ENCODE measurements at regions not wholly inside any gene's neighbourhood (a gene's known extent, or its start where the extent isn't known, plus 50 kb on each side); places are given as distances from the start of the nearest gene placed in this dataset.

DNA sequence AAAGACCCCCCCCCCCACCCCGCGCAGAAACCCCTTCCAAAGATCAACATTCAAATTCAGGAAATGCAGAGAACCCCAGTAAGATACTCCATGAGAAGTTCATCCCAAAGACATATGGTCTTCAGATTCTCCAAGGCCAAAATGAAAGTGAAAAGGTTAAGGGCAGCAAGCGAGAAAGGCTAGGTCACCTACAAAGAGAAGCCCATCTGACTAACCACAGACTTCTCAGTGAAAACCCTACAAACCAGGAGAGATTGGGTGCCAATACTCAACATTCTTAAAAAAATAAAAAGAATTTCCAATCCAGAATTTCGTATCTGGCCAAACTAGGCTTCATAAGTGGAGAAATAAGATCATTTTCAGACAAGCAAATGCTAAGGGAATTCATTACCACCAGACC, 175.2 kb downstream of the RND3 start:
- no peak for DNase-seq (ENCODE audit: low spot score)

DNA sequence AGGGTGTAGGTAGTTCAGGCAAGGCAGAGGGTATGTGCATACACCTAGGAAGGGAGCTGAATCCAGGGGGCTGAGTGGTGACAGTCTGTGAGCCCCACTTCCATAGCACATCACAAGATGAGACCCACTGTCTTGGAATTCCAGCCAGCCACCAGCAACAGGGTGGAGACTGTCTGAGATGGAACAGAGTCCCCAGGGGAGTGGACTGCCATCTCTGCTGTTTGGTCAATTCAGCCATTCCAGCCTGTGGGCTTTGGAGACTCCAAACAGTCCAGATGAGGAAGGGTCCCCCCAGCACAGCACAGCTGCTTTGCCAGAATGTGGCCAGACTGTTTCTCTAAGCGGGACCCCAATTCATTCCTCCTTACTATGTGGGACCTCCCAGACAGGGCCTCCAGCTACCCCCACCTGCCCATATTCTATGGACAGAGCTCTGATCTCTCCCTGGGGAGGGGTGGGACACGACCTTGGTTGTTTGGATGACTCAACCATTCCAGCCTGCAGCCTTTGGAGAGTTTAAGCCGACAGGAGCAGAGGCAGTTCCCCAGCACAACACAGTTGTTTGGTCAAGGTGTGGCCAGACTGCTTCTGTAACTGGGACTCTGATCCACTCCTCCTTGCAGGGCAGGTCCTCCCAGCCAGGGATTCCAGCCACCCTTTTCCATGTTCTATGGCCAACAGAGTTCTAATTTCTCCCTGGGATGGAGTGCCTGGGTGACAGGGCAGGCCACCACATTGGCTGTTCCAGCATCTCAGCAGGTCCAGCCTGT, 178.0 kb downstream of the RND3 start:
- DNase-seq (ENCODE audit: low spot score), result no peak

DNA sequence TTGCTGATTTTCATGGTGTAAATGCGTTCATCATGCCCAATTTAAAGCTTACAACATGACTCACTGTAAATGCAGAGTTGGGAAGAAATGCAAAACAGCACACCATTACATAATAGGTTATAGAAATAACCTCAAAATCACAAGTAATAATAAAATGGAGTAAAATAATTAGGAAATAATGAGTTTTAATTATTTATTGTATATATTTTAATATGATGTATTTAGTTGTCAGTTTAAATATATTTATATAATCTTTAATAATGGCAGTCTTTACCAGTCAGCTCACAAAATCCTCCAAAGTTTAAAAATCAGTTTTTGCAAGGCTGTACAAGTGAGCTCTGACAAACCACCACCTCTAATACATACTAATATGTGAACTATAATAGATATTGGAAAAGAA, 180.2 kb downstream of the RND3 start:
- no peak for DNase-seq (ENCODE audit: low spot score)

DNA sequence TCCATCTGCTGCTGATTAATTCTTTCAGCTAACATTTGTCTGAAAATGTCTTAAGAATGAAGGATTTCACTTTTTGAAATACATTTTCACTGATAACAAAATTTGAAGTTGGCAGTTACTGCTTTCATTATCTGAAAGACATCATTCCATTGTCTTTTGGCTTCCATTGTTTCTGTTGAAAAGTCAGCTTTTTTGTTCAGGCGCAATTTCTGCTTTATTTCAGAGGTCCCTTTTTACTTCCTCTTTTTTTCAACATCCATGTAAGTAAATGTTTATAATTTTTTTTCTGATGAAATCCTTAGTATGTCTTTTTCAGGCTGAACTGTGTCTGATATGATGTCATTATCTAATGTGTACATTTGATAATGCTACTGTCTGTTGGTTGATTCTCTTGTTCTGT, 184.2 kb downstream of the RND3 start:
- DNase-seq (ENCODE audit: low spot score), result no peak

DNA sequence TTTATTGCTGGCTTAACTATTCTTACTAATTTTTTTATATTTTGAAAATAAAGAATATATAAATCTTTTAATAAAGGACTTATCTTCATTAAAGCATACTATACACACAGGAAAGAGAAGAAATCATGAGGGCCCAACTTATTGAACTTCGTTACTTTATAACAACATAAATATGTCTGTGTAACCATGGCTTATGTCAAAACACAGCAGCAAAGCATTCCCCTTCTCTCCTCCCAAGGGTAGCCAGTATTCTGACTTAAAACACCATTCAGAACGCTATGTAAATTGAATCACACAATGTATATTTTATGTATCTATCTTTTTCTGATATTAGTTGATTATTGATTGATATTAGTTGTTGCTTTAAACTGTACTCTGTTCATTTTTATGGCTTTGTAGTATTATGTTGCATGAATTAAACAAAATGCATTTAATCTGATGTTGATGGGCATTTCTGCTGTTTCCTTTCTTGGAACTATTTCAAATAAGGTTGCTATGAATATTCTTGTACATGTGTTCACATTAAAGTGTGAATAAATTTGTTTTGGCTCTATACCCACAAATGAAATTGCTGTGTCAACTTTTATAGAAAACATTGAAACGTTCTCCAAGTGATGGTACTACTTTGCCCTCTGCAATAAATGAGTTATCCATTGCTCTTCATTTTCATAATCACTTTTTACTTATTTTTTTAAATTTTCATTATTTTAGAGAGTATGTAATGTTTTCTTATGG, 188.7 kb downstream of the RND3 start:
- no peak for DNase-seq (ENCODE audit: low spot score)

DNA sequence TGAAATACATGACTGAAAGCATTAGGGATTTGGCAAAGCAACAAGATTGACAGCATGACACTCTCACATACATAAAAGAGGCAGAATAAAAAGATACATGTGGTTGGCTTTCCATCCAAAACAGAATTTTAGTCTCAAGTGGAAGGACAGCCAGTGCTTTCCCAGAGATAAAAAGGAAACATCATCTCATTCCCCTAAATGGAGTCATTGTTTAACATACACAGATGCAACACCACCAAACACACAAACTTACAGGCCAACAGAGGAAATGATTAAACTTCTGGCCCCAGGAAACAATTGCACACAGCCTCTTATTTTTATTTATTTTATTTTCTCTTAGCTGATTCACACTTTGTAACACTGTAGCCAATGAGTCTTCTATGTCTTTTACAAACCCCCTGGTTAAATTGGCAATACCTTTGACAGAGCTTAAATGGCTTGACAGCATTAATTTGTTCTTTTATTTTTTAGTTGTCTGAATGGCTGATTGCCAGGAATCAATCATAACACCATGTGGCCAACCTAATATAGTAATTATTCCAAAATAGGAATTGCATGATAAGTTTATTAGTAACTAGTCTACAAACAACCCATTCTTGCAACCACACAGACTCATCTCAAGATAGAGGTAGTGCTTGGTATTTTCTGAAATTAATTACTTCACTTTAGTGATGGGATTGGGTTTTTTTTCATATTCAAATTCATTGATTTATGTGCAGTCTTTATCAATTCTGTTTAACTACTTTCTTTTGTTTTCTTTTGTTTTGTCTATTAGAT, 190.5 kb downstream of the RND3 start:
- no peak for DNase-seq (ENCODE audit: low spot score)

DNA sequence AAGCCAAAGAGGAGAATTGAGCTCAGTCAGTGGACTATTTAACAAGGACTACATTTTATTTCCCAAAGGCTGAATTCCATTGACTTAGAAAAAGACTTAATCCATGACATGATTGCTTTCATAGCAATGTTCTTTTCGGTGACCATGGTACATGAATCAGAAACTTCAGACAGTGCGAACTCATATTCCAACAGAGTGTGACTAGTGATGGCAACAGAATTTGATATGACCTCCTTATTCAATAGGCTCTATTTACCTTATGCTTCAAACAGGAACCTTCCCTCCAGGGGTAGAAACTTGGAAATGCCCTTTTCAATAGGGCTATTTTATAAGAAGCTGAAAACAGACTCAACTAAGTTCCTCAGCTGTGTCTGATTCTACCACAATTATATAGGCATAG, 191.9 kb downstream of the RND3 start:
- no peak for DNase-seq (ENCODE audit: low spot score)

DNA sequence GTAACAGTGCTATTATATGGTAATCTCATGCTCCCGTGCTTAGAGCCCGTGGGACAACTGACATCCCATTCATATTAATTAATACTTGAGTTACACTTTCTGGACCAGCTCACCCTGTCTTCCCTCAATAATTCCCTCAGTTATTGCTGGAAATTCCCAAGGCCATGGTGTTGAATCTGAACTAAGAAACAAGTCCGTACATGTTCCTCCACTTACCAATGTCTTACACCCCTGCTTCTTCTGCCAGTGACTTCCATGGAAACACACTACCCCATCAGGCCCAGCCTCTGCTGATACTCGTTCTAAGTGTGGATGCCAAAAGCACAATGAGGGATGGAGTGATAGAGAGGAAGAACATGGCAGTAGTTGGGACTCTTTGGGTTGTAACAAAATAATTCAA, 193.7 kb downstream of the RND3 start:
- no peak for DNase-seq (ENCODE audit: low spot score)

DNA sequence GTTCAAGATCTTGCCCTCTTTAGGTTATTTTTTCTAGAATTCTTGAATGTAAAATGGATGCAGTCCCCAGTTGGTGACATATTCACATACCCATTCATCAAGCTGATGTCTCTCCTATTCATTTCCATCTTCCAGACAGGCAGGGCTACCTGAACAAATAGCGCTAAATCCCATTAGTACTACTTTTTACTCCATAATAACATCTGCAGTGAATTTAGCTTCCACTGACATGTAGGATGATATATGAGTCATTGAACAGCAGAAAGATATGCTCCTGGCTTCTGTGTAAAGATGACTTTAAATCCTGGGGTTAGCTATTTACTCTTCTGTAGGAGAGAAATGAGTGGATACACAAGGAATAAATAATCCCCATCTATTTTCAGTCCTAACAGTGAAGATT, 194.7 kb downstream of the RND3 start:
- DNase-seq (ENCODE audit: low spot score), result no peak

DNA sequence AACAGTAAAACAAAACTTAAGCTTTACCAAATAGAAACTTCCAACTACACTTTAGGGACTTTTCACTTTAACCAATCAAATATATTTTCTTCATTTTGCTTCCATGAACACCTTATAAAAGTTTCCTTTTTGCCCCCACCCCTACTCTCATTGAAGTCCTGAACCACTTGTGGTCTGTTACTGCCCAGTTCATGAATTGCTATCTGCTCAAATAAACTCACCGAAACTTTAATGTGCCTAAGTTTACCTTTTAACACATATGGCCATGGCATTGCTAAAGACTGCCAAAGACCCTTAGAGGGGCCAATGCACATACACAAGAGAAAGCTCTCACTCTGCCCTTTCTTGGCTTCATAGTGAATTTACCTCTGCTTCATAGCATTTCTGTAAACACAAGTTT, 195.3 kb downstream of the RND3 start:
- DNase-seq (ENCODE audit: low spot score), result no peak

DNA sequence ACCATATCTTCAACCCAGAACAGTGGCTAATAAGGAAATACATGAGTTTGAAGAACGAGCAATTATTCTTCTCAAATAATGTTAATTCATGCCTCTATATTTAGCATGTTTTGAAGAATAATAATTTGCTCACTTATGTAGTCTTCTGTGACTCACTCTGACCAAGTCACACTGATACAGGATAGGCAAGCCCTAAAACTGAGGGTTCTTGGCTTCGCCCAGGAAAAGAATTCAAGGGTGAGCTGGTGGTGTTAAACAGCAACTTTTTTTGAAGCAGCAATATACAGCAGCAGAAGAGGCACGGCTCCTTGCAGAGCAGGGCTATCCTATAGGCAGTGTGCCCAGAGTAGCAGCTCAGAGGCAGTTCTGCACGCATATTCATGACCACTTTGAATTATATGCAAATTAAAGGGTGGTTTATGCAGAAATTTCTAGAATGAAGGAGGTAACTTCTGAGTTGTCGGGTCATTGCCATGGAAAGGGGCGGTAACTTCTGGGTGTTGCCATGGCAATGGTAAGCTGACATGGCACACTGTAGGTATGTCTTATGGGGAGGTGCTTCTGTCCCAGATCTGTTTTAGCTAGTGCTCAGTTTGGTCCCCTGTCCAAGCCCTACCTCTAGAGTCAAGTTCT, 200.6 kb downstream of the RND3 start:
- DNase-seq (ENCODE audit: low spot score), result no peak

DNA sequence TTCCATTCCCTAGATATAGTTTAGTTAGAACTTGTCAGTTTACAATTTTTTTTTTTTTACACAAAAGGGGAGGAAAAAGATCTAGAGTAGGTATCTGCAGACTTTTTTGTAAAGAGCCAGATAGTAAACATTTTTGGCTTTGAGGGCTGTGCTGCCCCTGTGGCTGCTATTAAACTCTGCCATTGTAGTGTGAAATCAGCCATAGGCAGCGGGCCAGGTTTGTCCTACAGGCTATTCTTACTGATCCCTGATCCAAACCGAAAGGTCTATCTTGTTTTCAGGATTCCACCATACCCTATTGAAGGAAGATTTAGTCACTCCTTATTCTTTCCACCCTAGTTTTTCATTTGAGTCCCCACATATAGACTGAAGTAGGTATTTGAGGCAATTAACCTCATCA, 203.4 kb downstream of the RND3 start:
- DNase-seq (ENCODE audit: low spot score), result no peak

DNA sequence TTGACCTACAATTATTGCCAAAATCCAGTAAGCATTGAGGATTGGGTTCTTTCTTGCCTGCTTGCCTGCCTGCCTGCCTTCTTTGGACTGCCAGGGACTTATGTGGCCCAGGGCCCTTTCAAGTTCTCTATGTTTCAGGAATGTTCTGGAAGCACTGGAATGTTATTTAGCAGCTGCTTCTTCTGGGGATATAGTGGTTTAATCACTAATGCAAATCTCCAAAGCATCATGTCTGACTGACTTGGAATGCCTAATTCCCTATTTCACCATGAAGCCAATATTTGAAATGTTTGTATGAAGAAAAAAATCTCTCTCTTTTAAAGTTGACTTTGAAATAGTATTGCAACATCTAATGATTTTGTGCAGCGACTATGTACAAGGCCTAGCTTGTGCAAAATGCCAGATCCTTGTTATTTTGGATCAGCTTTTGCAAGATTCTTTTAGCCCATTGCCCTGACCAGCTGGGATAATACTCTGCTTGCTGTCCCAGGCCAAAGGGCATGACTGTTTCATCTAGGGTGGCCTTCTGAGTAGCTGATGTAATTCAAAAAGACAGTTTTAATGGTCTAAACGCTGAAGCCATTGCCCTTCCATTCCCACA, 204.6 kb downstream of the RND3 start:
- no peak for DNase-seq (ENCODE audit: low spot score)

DNA sequence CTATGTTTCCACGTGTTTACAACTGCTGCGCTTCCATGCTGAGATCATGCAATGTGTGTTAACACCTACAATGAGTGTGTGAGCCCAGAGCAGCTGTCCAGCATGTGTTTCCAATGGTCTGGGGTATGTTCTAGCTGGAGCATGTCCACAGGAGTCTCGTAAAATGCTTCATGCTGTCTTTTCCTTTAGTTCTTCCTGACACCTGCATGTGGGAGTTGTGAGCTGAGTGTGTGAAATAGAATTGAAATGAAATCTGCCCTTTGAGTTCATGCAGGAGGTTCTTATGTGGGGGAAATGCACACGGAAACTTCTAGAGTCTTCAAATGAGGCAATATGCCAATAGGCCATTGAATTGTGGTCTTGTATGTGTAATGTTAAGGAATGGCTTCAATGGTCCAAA, 205.1 kb downstream of the RND3 start:
- no peak for DNase-seq (ENCODE audit: low spot score)

DNA sequence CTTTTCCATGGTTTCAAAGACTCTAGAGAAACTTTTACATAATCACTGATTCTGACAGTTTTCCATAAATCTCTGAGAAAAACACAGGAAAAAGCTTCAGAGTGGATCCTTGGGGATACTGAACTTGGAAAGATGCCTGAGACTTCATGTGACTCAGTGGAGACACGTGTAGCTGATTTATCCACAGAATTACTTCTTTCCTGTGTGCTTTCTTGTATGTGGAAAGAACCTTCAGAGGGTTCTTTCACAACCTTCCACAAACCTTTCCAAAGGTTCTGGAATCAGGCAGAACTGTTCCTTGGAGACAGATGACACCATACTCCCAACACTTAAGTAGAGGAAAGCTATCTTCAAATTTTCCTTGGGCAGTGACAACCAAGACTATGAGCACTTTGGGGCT, 207.2 kb downstream of the RND3 start:
- no peak for DNase-seq (ENCODE audit: low spot score)

DNA sequence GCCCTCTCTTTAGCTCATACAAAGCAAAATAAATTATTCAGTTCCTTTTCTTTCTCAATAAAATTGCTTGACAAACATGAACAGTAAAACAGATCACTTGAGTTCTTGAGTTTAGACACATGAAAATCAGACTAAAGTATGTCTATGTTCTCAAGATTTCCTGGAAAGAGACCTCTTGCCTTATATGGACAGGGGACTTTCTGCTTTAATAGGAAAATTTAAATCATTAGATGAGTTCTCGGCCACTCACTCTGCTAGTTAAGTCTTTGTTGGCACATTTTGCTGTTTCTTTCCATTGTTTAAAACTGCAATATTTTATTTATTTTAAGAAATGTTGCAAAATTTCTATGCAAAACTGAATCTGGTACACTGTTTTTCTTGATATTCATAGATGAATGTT, 207.8 kb downstream of the RND3 start:
- DNase-seq (ENCODE audit: low spot score), result no peak

DNA sequence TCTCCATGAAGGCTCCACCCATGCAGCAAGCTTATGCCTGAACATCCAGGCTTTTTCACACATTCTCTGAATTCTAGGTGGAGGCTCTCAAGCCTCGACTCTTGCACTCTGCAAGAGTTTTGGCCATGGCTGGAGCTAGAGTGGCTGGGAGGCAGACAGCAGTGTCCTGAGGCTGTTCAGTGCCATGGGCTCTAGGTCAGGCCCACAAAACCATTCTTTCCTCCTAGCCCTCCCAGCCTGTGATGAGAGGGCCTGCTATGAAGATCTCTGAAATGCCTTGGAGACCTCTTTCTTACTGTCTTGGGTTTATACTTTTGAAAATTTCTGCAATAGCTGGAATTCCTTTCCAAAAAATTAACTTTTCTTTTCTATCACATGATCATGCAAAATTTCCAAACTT, 210.7 kb downstream of the RND3 start:
- DNase-seq (ENCODE audit: low spot score), result no peak

DNA sequence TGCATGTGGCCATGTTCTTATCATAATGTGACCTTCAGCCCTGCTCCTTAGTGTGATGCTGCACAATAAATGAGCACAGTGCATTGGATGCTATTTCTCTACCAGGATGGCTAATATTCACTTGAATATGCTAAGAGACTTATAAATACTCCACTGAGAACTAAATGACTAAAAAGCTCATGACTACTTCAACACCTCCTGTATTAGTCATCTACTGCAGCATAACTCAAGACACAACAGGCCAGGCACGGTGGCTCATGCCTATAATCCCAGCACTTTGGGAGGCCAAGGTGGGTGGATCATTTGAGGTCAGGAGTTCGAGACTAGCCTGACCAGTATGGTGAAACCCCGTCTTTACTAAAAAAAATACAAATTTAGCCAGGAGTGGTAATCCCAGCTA, 213.4 kb downstream of the RND3 start:
- peak; percentile 66 for DNase-seq (ENCODE audit: low spot score)

DNA sequence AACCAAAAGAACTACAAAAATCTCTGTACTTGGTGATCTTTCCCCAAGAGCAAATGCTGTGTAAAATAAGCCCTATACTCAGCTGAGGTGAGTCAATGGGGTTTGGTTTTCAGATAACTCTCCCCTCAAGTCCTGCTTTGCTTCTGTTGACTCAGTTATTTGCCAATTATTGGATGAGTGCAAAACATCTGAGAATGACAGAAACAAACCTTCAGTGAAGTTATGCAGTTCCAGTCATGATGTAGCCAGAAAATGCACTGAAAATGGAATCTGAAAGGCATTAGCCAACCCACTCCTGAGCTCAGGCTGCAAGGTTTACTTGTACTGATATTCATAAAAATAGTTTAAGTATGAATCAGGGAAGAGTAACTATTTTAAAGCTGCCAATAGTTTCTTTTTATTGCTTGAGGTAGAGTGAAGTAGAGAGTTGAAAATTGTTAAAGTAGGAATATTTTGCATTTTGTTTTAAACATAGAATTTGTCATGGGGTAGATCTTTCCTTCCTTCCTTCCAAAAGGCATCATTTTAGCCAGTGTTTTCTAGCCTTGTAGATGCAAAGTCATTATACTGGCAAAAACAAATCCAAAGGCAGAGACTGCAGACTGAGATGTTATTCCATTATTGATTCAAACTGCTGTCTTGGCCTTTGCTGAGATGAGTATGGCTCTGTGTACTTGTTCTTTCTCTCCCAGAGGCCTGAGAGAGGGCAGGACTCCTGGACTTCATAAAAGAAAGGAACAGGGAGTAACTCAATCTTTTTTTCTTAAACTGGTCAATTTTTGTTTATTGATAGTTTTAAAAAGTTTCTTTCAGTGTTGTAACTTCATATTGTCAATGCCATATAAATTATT, 215.3 kb downstream of the RND3 start:
- no peak for DNase-seq (ENCODE audit: low spot score)

DNA sequence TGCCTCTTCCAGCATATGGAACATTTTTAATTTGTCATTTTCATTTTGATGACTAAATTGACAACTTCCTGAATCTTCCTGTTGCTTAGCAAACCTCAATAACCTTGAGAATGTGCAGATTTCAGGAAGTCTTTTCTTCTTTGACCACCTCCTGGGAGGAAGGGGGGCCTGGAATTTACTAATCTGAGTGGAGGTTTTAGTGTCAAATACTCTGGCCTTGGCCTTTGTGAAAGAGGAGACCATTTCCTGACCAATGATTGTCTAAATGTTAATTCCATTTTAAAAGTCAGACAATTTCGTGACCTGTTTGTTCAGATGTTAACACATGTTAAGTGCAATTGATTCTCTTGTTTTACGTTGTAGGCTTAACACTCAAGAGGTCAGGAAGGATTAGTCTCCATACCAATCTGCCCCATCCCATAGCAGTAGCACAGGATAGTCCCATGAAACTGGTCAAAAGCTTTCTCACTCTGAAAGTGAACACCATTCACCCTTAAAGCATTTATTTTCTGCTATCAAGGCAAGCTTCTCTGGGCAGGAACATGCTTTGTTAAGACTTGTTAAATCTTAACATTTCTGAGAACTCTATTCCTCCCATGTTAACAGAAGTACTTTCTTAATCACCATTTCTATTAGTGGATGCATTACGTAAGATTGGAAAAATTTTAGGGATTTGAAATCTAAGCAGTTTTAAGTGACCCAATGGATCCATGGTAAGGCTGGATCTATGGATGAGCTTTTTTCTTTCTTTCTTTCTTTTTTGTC, 219.6 kb downstream of the RND3 start:
- no peak for DNase-seq (ENCODE audit: low spot score)

DNA sequence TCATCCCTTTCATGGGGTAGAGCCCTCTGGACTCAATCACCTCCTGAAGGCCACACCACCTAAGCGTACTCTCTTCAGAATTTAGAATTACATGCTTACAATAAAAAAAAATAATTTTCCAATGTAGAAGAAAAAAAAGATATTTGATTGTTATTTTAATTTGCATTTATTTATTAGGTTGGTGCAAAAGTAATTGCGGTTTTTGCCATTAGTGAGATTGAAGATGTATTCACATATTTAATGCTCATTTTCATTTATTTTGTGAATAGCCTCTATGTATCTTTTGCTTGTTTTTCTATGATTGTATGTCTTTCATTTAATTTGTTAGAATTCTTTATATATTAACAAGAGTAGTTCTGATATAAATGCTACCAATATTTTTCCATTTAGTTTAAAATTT, 220.5 kb downstream of the RND3 start:
- no peak for DNase-seq (ENCODE audit: low spot score)
